Transverse colon (tissue), 4 donors: ENCODE measurements at regions not wholly inside any gene's neighbourhood (a gene's known extent, or its start where the extent isn't known, plus 50 kb on each side); places are given as distances from the start of the nearest gene placed in this dataset.

Experiments
- DNase-seq: peaks from one replicate; pipeline ENCODE4 v3.0.0-alpha.2; 2019
- H3K27ac ChIP-seq, 4 donors: fragments of 200-600 bp; sonication (generic); 2 replicates each; pipeline ENCODE4 v1.5.1; 2016 to 2018; ENCODE audit warnings: inconsistent platforms in 4 of 4
- H3K27me3 ChIP-seq: fragments of 200-600 bp; sonication (generic); 2 replicates; pipeline ENCODE4 v1.5.1; 2017; ENCODE audit warnings: inconsistent platforms
- H3K36me3 ChIP-seq, 4 donors: fragments of 200-600 bp; sonication (generic); 2 replicates each; pipeline ENCODE4 v1.5.1; 2017 to 2019; ENCODE audit warnings: inconsistent platforms in 4 of 4
- H3K4me1 ChIP-seq, 4 donors: fragments of 200-600 bp; sonication (generic); 2 replicates each; pipeline ENCODE4 v1.5.1; 2017 to 2020; ENCODE audit warnings: inconsistent platforms in 4 of 4
- H3K4me3 ChIP-seq, 4 donors: fragments of 200-600 bp; sonication (generic); 1 replicate in 1 of 4; 2 replicates in 3 of 4; pipeline versions ENCODE4 v1.5.1 to v1.6.1; 2017 to 2019; ENCODE audit warnings: inconsistent platforms in 4 of 4
- H3K9me3 ChIP-seq, 2 donors: fragments of 200-600 bp; sonication (generic); 2 replicates each; pipeline ENCODE4 v1.5.1; 2017 to 2019; ENCODE audit warnings: inconsistent platforms in 2 of 2
- CTCF ChIP-seq, 5 experiments: fragments of 200-600 bp in 3 of 5; fragments of 450-650 bp in 2 of 5; sonication (generic) in 3 of 5; IDR thresholded peaks; 1 replicate in 2 of 5; 2 replicates in 3 of 5; pipeline ENCODE4 v1.5.1; 2016 to 2017; ENCODE audit warnings: antibody characterized with exemption in 5 of 5, inconsistent platforms in 3 of 5, mild to moderate bottlenecking in 2 of 5, moderate library complexity in 1 of 5
- EP300 ChIP-seq: sonication (generic); formaldehyde crosslinking; IDR thresholded peaks from one replicate; pipeline ENCODE4 v1.6.1; 2017; ENCODE audit warnings: antibody characterized with exemption, low read depth
- POLR2A ChIP-seq: fragments of 450-650 bp; IDR thresholded peaks from one replicate; pipeline ENCODE4 v1.6.1; 2016; ENCODE audit warnings: antibody characterized with exemption, mild to moderate bottlenecking, moderate library complexity
- POLR2AphosphoS5 ChIP-seq, 3 donors: sonication (generic); formaldehyde crosslinking; IDR thresholded peaks; one replicate each; pipeline ENCODE4 v1.6.1; 2016; ENCODE audit warnings: antibody characterized with exemption in 3 of 3
- WGBS, 2 donors: methylation state at CpG; one replicate each; pipeline ENCODE4 v1.1.5; 2018; ENCODE audit warnings: low coverage in 1 of 2; 5-methylcytosine and 5-hydroxymethylcytosine counted together
- in situ Hi-C, 4 donors: fragments of 200-750 bp; cut with MboI; loops; one replicate each; pipeline versions ENCODE4 v1.15.0 to v1.15.1; 2017; ENCODE audit warnings: low sequenced_read_pairs in 3 of 4, low pct_ligation_motif_present in 1 of 4, low pct_unique_long_range_greater_than_20kb in 1 of 4
- intact Hi-C: fragments of 100-400 bp; cut with DNase I; formaldehyde crosslinking; loops from one replicate; pipeline ENCODE4 v1.15.1; 2023; ENCODE audit warnings: low total_unique reads

DNA sequence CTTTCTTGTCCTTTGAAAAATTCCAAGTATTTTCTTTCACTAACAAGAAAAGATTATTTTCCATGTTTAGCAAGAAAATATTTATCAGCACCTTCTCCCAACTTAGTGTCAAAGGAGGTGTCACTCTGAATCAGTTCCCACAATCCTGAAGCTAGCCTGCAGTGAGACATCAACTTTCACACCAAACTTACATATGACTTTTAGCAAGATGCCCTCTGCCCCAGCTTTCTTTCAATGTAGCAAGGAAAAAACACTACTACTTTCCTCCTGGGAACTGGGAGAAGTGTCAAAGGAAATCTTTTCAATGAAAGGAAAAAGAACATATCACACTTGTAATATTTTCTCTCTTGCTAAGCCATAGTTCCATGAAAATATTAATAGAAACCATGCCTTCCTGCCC, 50.9 kb upstream of the PALMD start:
- no peak for DNase-seq
- Histone ChIP-seq H3K27ac (no peak overlapping the region), H3K4me1 (peaks cover 0 to 2% (median 0%) of the 10 kb centered on the region in 4 donors), H3K27me3 (no peaks in the 10 kb centered on the region), H3K9me3 (no peaks in the 10 kb centered on the region), H3K36me3 (no peaks in the 10 kb centered on the region), H3K4me3 (no peak overlapping the region)
- intact Hi-C loops, result no loop called here
- no peak for TF ChIP-seq POLR2AphosphoS5 (IDR thresholded peaks at IDR 0.05)
- TF ChIP-seq CTCF (IDR thresholded peaks at IDR 0.05), result no peak
- no peak for TF ChIP-seq EP300
- no peak for TF ChIP-seq POLR2A
- in situ Hi-C loops, result no loop called here

GRCh38 chr1:99595441-99595840, 50.5 kb upstream of the PALMD start:
- DNase-seq, result no peak
- 59% methylated on average over 2 of the region's 2 CpGs; no CpG with 5 or more reads in 1 of the 2 donors for WGBS, 2 donors
- Histone ChIP-seq H3K4me3 (no peak overlapping the region), H3K27ac (no peak overlapping the region), H3K9me3 (no peaks in the 10 kb centered on the region), H3K27me3 (no peaks in the 10 kb centered on the region), H3K36me3 (no peaks in the 10 kb centered on the region), H3K4me1 (peaks cover 0 to 2% (median 0%) of the 10 kb centered on the region in 4 donors)
- TF ChIP-seq POLR2AphosphoS5 (IDR thresholded peaks at IDR 0.05) (no peak), EP300 (no peak), POLR2A (no peak), CTCF (IDR thresholded peaks at IDR 0.05) (no peak)
- in situ Hi-C loops, result no loop called here
- intact Hi-C loops, result no loop called here
